GM19467 (cell line): ENCODE measurements at regions not wholly inside any gene's neighbourhood (a gene's known extent, or its start where the extent isn't known, plus 50 kb on each side); places are given as distances from the start of the nearest gene placed in this dataset.
"Not testable (repeated sequence)": the region's sequence is repeated elsewhere in the genome, so short reads cannot be mapped to it uniquely, and the experiment has no call there.

Experiments used
- ATAC-seq: cut with Tn5 transposase; IDR thresholded peaks from one replicate; pipeline ENCODE4 v1.9.1; 2021; ENCODE audit warnings: mild to moderate bottlenecking, moderate library complexity; ENCODE audit not compliant: unreplicated experiment

DNA sequence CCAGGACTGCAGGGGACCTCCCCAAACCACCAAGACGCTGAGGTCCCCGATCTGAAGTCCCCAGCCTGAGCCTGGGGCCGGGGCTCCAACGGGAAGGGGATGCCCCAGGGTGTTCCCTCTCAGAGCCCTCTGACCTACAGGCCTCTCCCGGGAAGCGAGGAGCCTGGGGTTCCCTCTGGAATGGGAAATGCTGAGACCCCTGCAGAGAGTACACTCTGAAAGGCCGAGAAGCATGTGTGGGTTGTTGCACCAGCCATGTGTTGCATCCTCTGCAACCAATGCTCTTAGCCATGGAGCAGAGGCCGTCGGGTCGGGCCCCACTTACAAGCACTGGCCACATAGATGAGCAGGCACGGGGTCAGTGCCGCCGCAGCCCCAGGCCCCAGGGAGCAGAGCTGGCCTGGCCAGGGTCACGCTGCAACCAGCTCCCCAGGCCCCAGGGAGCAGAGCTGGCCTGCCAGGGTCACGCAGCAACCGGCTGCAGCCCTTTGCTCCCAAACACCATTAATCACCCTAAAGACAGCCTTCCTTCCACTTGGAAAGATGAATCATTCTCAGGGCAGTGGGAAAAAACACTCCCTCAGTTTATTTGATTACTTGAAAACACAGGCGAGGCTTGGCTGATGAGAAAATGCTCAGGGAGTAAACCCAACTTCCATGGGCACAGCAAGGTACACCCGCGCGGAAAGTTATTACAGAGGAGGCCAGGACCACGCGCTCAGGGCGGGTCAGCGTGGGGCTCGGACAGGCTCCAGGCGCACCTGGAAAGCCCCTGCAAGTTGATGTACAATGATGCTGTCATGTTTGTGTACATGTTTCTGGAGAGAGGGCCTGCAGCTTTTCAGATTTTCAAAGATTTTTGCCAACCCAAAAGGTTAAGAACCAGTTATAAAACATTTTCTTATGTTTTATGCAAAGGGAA is 78.0 kb upstream of the AFDN start:
- no peak for ATAC-seq

DNA sequence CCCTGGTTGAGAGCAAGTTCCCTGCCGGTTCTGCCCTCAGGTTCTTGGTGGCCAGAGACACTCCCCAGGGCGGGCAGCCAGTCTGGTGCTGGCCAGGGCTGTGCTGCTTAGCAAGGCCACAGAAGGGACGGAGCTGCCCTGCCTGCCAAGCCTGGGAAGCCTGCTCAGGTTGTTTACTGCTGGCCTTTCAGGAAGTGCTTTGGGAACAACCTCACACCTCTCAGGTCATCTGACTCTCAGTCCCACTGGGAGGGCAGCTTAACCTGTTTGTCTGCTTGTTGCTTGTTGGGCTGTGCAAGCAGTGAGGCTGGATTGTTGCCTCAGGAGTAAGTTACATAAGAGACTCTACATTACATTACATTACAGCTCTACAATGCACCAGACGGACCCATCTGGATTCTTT is 75.8 kb upstream of the AFDN start:
- no peak for ATAC-seq

GRCh38 chr6:167751579-167752115 is 75.1 kb upstream of the AFDN start:
- ATAC-seq: no peak

GRCh38 chr6:167753281-167753680 is 73.4 kb upstream of the AFDN start:
- not testable (repeated sequence) for ATAC-seq

DNA sequence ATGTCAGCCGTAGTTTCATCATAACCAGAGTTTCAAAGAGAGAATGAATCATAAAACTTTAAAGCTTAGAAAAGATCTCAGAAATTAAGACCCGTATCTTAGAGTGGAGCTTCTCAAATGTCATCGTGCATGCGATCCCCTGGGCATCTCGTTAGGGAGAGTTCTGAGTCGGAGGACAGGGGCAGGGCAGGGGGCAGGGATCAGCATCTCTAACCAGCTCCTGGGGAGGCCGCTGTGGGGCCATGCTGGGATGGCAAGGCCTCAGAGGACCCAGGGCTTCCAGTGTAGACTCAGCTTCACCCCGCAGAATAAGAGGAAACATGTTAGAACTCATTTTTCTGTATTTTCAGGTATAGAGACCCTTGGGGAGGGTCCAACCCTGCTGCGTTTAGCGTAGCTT is 72.0 kb upstream of the AFDN start:
- ATAC-seq: no peak

DNA sequence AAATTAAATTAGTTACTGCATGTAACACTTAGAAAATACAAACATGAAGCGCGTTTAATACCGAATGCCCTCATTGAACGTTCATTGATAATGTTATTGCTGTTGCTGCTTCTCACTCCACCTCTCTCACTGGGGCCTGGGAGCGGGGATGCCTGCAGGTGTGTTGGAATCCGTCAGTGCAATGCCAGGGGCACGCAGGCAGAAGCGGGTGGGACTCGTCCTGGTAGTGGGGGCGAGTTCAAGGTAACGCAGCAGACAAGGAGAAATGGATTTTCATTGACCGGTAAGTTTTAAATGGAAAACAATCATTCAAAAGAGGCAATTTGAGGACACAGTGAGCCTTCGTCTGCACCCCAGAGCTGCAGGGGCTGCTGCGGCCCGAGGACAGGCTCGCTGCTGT is 71.2 kb upstream of the AFDN start:
- no peak for ATAC-seq

- no peak for ATAC-seq
Measured at GRCh38 chr6:167756597-167756996, 70.1 kb upstream of the AFDN start.

DNA sequence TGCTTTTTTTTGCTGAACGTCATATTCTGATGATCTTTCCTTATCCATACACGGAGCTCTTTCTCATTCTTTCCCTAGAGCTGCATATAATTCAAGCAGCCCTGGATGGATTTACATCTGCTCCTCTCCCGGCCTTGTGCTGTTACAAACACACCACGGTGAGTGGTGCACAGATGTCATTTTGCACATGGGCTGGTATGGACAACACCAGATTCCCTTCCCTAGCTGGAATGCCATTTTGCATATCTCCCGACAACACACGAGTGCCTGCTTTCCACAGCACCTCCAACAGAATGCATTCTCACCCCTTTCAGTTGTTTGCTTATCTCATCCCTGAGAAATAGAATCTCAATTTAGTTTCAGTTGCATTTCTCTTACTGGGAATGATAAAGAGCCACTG is 69.5 kb upstream of the AFDN start:
- no peak for ATAC-seq

DNA sequence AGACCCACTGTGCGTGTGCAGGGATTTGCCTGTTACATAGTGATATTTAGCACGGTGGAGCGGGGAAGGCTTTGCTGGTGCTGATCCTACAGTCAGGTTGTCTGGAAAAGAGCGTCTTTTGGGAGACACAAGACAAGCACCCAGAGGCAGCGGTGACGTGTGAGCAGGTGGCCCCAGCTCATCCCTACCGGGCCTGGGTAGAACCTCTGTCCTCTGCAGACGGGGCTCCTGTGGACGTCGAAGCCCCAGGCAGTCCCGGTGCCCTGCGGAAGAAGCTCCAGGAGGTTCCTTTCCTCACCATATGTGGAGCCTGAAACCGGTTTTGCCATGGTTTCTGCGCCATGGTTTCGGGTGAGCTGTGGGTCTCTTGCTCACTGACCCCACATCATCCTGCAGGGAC is 68.9 kb upstream of the AFDN start:
- ATAC-seq: no peak

GRCh38 chr6:167758309-167759023 is 68.2 kb upstream of the AFDN start:
- ATAC-seq: no peak

GRCh38 chr6:167759206-167759605 is 67.5 kb upstream of the AFDN start:
- ATAC-seq: no peak

DNA sequence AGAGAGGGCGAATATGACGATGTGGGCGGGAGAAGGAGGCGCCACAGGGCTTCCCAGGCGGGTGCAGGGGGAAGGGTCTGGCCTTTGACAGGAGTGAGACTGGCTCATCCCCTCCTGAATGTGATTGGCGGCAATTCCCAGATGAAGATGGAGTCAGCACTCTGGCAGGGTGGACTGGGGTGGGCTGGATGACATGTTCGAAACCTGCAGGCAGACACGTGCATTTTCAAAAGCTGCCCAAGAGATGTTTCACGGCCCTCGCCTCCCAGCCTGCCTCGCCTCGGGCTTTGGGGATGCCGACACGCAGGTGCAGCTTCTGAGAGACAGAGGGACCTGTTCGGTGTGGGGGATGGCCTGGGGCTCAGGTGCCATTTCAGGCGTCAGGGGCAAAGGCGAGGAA is 66.8 kb upstream of the AFDN start:
- ATAC-seq: no peak

- ATAC-seq: no peak
Measured at GRCh38 chr6:167760979-167761793, 65.5 kb upstream of the AFDN start.

DNA sequence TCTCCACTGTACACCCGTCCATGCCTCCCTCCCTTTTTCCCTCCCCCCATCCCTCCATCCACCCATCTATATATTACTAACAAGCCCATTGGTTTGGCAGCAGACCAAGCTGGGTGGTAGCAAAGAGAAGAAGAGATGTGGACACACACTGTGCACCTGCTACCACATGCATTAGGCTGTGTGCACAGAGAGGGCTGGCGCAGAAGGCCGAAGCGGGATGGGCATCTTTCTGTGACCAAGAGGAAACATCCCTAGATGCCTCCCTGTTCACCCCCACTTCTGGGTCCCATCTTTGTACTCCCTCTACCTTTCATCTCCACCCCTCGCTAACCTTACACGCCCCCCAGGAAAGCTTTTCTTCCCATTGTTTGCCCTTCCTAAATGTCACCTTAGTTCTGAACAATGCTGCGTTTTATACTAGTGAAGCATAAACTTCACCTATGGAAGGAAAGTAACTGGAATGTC is 64.9 kb upstream of the AFDN start:
- ATAC-seq: no peak

- no peak for ATAC-seq
Measured at GRCh38 chr6:167762259-167762962, 64.3 kb upstream of the AFDN start.

DNA sequence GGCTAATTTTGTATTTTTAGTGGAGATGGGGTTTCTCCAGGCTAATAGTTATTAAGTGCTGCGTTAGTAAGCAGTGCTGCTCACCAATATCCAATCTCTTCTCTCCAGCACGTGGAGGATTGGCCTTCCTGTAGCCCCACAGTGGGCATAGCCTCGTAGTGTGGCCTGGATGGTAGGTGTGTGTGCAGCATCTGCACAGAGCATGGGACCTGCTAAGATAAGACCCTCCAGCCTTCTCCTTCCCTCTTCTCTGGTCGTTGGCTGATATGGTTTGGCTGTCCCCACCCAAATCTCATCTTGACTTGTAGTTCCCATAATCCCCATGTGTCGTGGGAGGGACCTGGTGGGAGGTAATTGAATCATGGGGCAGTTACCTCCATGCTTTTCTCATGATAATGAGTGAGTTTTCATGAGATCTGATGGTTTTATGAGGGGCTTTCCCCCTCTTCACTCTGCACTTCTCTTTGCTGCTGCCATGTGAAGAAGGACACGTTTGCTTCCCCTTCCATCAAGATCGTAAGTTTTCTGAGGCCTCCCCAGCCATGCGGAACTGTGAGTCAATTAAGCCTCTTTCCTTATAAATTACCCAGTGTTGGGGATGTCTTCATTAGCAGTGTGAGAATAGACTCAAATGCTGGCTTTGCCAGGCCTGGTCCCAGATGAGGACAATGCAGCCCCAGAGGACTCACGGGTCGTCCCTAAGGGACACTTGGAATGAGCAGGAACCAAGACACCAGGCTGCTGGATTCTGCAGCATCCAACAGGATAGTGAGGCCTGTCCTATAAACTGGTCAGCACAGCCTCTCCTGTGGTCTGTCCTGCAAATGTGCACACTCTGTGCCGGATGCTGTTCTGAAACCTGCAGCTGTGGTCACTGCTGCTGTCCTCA is 63.4 kb upstream of the AFDN start:
- no peak for ATAC-seq

DNA sequence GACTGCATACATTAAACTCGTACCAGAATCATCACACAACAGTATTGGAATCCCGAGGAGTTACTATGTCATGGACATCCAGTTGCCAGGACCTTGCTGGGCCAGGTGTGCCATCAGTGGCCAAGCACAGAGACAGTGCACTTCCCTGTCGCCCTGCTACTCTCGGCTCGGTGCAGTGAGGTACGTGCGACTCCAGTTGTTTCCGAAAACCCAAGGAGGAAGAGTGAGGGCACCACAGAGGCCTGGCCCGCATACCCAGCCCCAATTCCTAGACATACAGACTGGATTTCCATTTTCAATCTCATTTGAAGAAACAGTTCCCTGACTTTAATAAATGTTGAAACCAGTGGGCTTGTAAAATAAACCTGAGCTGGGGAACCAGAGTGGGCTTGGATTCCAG is 62.5 kb upstream of the AFDN start:
- ATAC-seq: no peak

DNA sequence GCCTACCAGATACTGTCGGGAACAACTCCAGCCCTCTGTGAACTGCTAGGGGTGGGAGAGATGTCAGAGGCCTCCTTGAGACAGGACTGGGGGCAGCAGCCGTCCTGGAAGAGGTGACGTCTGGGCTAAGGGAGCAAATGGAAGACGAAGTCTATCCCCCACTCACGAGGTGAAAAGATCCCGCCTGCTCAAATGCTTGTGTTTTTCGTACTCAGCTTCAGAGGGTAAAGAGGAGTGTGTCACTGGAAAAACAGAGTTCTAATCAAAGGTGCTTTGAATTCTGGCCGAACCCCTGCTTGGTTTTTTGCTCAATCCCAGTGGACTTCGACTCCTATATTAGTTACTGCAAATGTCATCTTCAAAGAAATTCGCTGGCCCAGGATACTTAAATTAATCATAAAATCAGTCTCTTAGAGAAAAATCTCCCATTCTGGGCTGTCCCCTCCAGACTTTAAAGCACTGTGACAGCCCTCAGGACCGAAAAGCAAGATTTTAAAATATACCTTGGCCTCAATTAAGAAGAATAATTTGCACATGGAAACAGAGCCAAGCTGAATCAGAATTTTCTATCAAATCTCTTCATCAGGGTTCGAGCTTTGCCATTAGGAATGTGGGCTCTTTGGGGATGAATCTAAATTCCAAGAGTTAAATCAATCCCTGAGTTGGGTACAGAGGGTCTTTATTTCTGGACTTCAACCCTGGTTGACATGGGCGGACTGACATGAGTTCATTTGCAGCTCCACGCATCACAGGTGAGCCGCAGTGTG is 61.8 kb upstream of the AFDN start:
- no peak for ATAC-seq
